ENCODE measurements at regions not wholly inside any gene's neighbourhood (a gene's known extent, or its start where the extent isn't known, plus 50 kb on each side); places are given as distances from the start of the nearest gene placed in this dataset.

DNA sequence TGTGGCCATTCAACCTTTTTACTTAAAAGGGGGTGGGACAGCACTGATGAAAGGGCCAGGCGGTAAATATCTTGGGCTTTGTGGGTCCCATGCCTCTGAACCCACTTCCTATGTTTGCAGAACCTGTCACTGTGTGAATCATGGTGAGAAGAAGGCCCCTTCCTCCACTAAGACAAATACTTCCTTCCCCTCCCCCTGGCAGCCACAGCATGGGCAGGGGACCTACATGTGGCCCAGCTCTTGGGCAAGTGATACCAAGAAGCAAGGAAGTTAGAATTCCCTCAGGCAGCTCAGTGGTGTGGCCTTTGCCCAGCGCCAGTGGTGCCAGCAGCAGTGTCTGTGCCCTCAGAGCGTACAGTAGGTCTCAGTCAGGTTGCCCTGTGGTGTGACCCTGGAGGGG is 168.6 kb downstream of the TRIM33 start:
- DNase-seq: no peak

DNA sequence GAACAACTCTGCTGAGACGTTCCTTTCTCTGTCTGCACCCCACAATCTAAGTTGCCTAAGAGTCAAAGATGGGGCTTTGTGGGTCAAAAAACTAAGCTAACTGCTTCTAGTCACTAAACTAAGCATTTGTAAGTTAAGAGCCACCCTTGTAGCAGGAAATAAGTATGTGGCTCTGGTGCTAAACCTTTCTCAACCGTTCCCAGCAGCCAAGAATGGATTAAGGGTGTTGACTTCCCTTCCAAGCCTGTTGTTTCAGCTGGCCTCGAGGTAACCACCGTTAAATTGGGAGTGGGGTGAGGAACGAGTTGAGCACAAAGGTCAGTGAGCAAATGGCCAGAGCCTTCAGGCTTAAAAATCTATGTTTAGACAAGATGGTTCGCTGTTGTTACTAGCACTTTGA is 169.1 kb downstream of the TRIM33 start:
- no peak for DNase-seq

DNA sequence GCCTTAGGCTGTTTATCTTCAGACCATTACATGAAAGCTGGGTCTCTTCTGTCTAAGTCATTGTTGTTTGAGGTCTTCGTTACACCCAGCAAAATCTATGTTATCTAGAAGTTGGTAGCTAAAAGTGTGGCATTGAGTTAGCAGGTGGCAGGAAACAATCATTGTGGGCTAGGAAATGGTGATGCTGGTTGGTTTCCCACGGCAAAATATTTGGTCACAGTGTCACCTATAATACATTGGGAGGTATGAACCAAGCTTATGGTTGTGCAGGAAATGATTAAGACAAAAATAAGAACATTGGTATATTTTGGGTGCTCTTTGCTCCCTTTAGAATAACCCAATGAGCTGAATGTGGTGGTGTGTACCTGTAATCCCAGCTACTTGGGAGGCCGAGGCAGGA is 169.7 kb downstream of the TRIM33 start:
- DNase-seq: no peak

DNA sequence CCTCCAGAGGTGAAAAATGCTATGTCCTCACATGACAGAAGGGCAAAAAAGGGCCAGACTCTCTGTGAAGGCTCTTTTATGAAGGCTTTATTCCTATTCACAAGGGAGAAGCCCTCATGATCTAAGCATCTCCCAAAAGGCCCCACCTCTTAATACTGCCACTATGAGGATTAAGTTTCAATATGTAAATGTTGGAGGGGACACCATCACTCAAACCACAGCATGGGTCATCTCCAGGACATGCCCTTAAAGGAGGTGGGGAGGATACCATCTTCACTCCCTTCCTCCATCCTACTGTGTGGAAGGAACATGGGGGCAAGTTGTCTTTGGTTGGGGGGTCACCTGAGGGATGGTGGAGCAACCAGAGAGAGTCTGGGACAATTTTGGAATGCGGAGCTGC is 170.1 kb downstream of the TRIM33 start:
- no peak for DNase-seq

DNA sequence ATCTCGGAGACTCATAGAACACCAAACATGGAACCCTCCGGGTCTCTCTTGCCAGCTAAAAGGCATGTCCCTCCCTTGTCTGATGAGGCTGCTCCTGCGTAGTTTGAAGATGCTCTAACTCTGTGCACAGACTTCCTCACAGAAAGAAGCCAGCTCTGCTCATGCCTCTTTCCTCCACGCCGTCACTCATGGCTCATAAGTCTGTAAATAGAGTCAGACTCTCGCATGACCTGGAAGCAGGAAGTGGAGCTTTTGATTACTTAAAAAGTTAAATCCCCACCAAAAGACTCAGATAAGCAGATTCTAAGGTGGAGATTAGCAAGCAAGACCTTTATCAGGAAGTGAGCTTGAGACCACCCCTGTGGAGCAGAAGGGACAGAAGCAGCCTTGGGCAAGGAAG is 171.6 kb downstream of the TRIM33 start:
- DNase-seq: no peak

DNA sequence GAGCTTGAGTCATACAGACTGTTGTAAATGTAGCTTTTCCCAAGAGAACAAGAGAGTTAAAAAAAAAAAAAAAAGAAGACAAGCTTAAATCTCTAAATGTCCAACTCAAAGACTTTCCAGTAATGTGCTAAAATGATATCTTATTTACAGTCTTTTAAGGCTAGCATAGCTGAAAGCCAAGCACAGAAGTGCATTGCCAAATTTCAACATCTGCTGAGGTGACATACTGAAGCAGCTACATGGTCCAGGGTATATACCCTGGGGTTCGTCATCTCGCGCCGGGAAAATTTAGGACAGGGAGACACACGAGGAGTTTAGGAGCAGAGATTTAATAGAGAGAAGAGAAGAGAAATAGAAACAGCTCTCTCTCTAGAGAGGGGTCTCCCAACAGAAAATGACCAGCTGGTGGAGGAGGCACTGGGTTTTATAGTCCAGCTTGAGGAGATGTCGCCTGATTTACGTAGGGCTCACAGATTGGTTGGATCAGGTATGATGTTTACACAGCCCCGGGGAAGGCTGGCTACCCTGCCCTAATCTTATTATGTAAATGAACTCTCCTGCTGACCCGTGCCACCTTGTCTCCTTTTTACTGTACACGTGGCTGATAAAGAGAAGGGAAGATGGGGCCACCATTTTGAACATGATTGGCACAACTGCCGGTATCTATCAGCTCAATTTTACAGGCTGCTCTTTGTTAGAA is 172.7 kb downstream of the TRIM33 start:
- DNase-seq: no peak

DNA sequence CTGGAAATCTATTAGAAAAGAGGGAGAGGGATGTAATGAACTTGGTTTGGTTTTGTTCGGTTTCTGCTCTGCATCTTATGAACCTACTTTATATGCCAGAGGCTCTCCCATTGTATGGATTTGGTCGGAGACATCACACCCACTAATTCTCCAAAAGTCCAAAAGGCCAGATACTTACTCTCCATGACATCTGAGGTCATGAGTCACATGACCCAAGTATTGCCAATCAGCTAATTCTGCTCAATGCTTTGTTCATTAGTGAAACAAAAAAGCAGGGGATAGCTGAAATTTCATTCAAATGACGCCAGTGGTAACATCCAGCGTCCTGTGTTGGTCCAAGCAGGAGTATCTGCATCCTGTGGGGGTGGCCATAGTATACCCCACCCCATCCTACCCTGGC is 173.6 kb downstream of the TRIM33 start:
- DNase-seq: no peak

DNA sequence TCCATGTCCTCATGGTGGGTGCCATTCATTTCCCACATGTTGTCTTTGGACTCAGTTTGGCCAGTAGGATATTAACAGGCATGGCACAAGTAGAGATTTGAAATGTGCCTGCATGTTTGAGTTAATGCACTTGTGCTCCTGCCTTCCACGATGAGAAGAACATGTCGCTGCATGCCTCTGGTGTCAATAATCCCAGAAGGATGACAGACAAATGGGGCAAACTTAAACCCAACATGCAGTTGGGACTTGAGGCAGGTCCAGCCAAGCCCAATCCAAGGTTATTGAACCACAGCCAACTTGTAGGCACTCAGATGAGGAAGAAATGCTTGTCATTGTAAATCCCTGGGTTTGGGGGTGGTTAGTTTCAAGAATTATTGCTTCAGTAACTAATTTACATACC is 174.6 kb downstream of the TRIM33 start:
- no peak for DNase-seq

DNA sequence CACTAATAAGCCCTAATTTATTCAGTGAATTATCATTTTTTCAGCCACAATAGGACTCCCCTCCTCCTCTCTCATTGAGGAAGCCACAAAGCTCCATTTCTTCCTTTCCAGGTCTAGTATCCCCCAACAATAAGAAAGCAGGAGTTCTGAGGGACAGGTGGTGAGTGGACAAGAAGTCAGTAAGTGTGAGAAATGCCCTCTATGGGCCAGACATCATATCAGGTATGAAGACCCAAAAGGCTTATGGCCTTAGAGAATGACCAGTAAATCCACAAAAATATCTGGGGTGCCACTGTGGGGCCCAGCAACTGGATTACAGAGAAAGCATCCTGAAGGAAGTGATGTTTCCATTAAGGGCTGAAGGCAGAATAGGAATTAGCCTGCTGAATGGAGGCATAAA is 175.7 kb downstream of the TRIM33 start:
- no peak for DNase-seq

DNA sequence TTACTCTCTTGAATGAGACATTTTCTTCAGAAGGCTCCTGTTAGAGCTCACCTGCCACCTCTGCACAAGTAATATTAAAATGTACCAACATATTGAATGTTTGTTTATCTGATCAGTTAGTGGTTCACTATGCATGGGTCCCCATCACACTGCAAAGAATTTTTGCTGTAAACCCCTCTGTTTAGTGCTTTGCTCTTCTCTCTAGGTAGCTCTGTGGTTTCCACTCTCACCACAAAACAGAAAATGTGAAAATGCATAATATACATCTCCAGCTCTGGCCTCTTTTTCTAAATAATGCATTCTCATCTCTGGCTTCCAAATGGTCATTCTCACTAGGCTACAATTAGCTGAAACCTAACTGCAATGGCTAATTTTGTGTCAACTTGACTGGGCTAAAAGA is 176.7 kb downstream of the TRIM33 start:
- no peak for DNase-seq

DNA sequence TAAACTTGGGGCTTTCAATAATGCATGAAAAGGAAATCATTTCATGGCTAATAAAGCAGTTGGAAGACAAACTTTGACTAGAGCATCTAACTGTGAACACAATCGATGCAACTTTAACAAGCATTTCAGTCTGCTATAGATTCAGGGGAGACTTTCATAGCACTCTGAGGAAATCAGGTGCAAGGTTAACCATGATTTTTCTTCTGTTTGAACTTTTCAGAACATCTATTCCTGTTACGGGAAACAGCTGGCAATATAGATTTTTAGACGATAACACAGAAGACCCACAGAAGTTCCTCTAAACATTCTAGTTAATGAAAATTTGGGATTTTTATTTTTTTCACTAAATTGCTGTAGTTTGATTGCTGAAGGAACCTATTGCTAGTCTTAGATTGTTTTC is 177.3 kb downstream of the TRIM33 start:
- DNase-seq: no peak

DNA sequence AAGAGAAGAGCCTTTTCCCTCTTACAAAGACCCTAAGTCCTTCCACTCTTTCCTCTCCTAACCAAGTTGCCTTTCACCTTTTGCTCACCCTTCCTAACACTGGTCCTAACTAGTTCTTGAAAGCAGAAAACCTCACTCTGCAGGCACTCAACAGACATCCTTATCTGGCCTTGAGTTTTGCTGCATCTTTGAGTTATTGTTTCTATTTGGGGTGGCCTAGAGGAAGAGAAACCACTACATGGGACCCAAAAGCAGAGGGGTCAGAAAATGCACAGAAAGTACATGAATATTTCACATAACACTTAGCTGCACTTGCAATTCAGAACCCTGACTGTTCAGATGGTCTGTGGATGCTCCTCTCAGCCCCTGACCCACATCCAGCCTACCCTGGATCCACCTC is 178.3 kb upstream of the SYT6 start:
- no peak for DNase-seq

DNA sequence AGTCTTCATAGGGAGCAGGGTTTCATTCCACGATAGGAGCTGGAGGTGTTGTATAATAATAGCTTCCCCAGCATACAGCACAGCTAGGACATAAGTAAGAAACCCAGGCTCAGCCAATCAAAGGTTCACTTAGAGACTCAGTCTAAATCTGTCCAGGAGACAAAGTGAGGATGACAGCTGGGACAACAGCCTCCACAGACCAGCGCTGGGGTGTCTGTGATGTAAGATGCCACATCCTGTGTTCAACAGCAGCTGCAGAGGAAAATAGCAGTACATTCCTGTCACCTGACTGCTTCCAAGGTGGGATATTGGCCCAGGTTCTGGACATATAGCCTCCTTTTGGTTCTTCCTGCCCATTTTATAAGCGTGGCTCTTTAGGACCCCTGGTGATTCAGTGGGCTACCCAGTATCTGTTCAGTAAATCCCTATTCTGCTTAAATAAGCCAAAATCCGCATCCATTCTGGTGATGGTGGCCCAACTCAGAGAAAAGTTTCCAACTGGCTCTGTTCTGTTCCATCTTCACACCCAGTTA is 176.8 kb upstream of the SYT6 start:
- DNase-seq: no peak

DNA sequence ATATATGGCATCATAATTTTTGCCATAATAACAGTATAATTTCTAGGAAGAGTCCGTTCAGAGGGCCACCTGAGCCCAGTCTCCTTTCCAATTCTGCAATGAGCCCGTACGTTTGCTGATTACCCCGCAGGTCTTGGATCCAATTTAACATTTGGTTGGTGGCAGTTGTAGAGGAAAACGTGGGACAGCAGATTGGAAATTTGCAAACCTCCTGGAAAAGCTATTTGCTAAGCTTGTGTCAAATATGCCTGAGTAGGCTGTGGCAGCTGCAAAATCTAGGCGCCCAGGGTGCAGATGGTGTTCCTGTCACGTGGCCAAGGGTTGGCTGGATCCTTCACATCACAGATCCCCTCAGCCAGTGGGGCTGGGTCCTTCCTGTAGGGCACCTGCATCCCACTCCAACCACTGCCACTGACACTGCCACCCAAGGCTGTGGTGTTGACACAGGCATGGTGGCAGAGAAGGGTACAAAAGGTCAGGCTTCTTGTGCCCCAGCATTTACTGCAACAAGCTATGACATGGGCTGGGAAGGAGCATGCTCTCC is 174.8 kb upstream of the SYT6 start:
- DNase-seq: no peak

DNA sequence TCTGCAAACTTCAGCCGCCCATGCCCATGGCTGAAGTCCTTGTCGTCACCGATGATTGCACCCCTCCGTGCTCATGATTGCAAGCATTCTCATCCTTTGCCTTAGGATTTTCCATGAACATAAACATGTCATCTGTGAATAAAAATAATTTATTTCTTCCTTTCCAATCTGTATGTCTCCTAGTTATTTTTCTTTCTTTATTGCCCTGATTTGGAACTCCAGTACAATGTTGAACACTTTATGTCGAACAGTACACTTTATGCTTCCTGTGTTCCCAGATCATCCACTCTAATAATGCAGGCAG is 170.9 kb upstream of the SYT6 start:
- DNase-seq: no peak

DNA sequence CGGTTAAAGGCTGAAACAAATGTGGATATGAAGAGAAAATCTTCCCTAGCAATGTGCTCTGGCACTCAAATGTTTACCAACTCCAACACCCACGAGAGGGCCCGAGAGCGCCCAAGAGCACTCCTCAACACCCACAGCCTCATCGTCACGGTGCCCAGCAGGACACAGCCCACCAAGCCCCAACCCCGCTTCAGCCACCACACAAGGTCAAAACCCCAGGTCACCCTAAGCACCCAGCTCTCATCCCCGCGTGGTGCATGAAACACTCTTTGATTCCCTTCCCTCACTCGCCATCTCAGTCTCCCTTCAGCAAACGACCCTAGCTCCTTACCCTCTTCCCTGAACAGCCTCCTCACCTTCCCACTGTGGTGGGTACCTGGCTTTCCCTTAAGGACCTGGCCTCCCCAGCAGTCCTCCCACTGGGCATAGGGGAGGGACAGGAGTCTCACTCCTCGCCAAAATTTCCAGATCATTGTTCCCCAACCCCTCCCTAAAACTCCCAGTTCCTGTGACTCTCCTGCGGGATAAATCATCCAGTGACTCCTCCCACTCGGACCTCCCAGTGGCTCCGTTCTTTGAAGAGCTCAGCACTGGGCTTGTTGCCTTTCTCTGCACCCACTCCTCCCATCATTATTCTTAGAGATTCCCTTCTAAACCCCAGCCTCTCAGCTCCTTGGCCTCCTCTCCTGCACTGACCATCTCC is 170.4 kb upstream of the SYT6 start:
- no peak for DNase-seq

DNA sequence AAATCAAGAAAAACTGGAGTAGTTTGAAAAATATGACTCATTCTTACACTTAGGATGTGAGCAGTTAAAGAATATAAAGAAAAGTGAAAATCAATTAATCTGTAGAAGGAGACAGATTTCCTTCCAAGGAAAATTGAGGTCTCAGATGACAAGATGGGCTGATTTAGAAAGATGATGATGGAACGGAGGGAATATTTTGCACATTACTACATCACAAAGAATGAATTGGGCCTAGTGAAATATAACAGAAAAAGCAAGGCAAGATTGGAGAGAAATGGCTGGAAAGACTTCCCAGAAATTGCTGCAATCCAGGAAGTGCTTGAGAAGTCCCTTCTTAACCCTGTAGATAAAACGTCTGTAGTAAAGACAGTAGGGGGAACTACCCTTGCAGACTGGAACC is 169.1 kb upstream of the SYT6 start:
- DNase-seq: no peak

DNA sequence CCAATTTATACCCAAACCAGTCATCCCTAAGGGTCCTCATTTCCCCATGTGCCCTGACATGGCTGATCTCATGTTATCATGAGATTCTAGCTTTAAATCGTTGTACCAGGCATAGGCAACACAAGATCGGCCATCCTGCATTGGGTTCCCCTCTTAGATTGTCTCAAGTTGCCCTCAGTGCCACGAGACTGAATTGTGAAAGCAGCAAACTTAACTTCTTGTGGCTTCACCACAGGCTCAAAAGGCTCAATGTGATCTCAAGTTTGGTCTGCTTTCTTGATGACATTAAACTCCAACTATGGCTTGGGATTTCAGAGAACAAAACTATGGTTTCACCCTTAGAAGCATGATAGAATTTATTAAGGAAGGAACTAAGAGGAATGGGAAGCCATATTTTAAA is 168.5 kb upstream of the SYT6 start:
- no peak for DNase-seq

DNA sequence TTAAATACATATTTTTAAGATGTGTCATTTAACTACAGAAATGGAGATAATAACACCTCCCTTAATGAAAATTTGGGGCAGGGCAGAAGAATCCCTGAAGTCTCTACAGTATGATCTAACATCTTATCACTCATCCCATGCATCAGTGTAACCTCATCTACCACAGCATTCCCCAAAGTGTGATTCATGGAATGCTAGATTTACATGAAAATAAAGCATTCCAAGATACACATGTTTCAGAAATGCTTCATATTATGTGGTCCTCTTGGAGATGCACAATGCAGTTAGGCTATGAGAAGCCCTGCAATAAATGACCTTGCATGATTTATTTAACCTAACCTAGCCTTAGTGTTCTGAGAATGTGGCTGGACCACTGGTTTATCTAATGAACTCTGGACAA is 166.9 kb upstream of the SYT6 start:
- DNase-seq: no peak

DNA sequence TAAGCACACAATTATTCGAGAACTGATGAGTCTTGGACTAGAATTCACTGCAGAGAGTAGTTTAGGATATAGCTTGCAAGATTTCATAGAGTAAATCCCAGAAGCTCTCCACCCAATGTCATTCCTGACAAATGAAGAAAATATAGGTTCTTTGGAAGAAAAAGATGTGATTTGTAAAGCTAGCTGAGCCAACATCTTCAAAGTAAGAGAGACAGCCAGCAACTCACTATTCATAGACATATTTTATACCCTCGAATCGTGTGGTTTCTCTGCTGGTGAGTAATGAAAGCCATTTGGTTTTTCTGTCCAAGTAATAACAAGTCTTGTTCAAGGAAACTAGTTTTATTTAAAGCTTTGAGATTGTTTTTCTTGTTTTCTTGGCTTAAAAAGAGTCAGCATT is 165.7 kb upstream of the SYT6 start:
- DNase-seq: no peak

DNA sequence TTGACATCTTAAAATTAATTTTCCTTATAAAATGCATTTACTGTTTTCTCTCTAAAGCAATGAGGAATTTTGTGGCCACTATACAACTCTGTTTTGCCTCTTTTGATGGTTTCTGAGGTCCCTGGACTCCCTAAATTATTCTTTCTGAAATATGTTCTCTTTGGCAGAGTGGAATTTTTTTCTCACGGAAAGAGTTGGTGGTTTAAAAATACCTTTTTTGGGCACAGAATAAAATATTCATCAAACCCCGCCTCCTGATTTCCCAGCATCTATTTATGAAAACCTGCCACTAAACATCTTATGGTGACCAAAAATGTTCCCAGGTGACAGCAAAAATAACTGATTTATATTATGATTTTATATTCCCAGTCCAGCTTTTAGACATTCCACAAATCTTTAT is 165.3 kb upstream of the SYT6 start:
- DNase-seq: no peak

DNA sequence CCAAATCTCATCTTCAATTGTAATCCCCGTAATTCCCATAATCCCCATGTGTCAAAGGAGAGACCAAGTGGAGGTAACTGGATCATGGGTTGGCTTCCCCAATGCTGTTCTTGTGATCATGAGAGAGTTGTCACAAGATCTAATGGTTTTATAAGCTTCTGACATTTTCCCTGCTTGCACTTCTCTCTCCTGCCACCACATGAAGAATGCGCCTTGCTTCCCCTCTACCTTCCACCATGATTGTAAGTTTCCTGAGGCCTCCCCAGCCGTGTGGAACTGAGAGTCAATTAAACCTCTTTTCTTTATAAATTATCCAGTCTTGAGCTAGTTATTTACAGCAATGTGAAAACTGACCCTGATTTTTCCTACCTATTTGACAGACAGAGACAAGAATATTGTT is 162.5 kb upstream of the SYT6 start:
- no peak for DNase-seq

DNA sequence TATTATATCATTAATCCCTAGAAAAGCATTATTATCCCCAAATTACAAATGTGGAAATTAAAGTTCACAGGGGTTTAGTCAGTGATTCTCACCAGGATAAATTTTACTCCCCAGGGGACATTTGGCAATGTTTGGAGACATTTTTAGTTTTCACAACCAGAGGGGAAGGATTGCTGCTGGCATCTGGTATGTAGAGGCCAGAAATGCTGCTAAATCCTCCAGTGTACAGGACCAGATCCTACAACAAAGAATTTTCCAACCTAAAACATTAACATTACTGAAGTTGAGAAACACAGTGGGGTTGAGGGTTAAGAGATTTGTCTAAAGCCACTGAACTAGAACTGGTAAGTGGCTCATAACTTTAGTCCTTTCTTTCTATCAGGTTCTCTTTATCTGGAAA is 162.0 kb upstream of the SYT6 start:
- no peak for DNase-seq

DNA sequence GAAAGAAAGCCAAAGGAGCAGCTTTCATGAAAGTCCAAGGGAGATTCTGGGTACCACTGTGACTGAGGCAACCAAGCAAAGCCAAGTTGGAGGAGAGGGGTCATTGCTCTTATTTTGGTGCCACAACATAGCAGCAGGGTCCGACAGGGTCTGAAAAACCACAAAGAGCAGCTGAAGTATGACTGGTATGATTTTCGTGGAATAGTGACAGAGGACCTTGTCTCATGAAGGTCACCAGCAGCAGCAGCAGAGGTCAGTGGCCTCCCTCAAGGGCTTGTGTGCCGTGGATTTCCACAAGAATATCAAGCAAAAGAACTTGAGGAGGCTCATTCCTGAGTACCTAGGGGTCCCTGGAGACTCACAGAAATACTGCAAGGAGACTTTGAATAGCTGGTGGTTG is 160.9 kb upstream of the SYT6 start:
- DNase-seq: no peak

DNA sequence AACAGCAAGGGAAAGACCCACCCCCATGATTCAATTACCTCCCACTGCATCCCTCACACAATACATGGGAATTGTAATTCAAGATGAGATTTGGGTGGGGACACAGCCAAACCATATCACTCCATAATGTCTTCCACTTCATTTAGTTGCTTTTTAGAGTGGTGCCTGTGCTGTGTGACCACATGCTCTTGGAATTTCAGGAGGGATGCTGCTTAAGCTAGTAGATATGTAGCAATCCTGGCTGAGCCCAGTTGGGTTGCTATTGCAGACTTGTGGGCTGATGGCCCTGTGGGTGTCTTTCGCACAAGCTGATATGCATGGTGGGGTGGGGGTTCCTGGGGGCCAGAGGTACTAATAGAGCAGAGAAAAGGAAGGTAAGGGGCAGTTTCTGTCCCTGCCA is 160.4 kb upstream of the SYT6 start:
- DNase-seq: no peak
